GM12872 (cell line): ENCODE measurements at regions not wholly inside any gene's neighbourhood (a gene's known extent, or its start where the extent isn't known, plus 50 kb on each side); places are given as distances from the start of the nearest gene placed in this dataset.

ENCODE experiments used
- CTCF ChIP-seq: IDR thresholded peaks from 3 replicates; pipeline ENCODE4 v1.5.1; 2011; ENCODE audit warnings: low read depth, mild to moderate bottlenecking, low read length, moderate library complexity; ENCODE audit not compliant: insufficient read depth

- TF ChIP-seq CTCF, result no peak
Measured at GRCh38 chrX:130974323-130974722, 71.3 kb upstream of the ENOX2 start.

- TF ChIP-seq CTCF, result peak; percentile 55; the same call in 2 of the 3 replicates
Measured at GRCh38 chrX:130975947-130976346, 72.9 kb upstream of the ENOX2 start.

GRCh38 chrX:130981836-130982235 lies 76.3 kb upstream of the ARHGAP36 start:
- no peak for TF ChIP-seq CTCF

- TF ChIP-seq CTCF, result no peak
Measured at GRCh38 chrX:130984782-130985181, 73.4 kb upstream of the ARHGAP36 start.

- TF ChIP-seq CTCF, result no peak
Measured at GRCh38 chrX:130987241-130987640, 70.9 kb upstream of the ARHGAP36 start.

GRCh38 chrX:130990723-130991122 lies 67.4 kb upstream of the ARHGAP36 start:
- TF ChIP-seq CTCF, result no peak

- peak; percentile 27; the same call in 1 of the 3 replicates for TF ChIP-seq CTCF
Measured at GRCh38 chrX:130994671-130995070, 63.5 kb upstream of the ARHGAP36 start.

GRCh38 chrX:130995439-130995838 lies 62.7 kb upstream of the ARHGAP36 start:
- TF ChIP-seq CTCF, result no peak
